ENCODE measurements at regions not wholly inside any gene's neighbourhood (a gene's known extent, or its start where the extent isn't known, plus 50 kb on each side); places are given as distances from the start of the nearest gene placed in this dataset.

DNA sequence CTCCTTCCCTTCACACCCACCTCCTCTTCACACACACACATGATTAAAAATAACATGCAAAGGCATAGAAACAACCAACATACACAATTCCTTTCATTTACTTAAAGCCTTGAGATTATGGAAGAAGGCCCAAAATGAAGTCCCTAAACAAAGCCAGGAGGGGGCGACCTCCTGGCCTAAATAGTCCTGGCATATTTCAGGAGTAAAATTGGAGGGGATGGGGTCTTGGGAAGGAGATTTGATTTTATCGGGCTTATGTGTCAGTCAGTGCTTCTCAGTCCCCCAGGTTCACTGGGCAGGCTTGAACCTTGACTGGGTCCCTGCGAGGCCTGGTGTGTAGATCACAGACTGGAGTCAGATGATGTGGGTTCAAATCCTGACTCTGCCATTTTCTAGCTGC is 266.4 kb downstream of the SAMD5 start:
- DNase-seq (ENCODE audit: low spot score in 2 of 2), result no peak
- Histone ChIP-seq H3K4me3 (no peak overlapping the region), H3K4me1 (no peaks in the 10 kb centered on the region), H3K27ac (no peak overlapping the region), H3K36me3 (no peaks in the 10 kb centered on the region), H3K27me3 (no peaks in the 10 kb centered on the region), H3K9me3 (no peaks in the 10 kb centered on the region)
- no peak for TF ChIP-seq POLR2A (IDR thresholded peaks at IDR 0.05)
- no peak for TF ChIP-seq CTCF (IDR thresholded peaks at IDR 0.05)
- no peak for TF ChIP-seq EP300 (IDR thresholded peaks at IDR 0.05)
- 74 to 77% methylated on average over 3 of the region's 3 CpGs for WGBS, 2 donors

- H3K27me3 ChIP-seq, result no peaks in the 10 kb centered on the region
- no peak for TF ChIP-seq CTCF (IDR thresholded peaks at IDR 0.05)
- no peak for TF ChIP-seq EP300 (IDR thresholded peaks at IDR 0.05)
- no peak for TF ChIP-seq POLR2A (IDR thresholded peaks at IDR 0.05)
- H3K27ac ChIP-seq, result no peak overlapping the region
- WGBS, 2 donors, result 54 to 60% methylated on average over 4 of the region's 4 CpGs
- no peaks in the 10 kb centered on the region for H3K9me3 ChIP-seq
- DNase-seq (ENCODE audit: low spot score in 2 of 2), result no peak
- H3K36me3 ChIP-seq, result no peaks in the 10 kb centered on the region
- no peak overlapping the region for H3K4me3 ChIP-seq
- H3K4me1 ChIP-seq, result no peaks in the 10 kb centered on the region
Observed at GRCh38 chr6:147776631-147777213, 268.2 kb downstream of the SAMD5 start.

DNA sequence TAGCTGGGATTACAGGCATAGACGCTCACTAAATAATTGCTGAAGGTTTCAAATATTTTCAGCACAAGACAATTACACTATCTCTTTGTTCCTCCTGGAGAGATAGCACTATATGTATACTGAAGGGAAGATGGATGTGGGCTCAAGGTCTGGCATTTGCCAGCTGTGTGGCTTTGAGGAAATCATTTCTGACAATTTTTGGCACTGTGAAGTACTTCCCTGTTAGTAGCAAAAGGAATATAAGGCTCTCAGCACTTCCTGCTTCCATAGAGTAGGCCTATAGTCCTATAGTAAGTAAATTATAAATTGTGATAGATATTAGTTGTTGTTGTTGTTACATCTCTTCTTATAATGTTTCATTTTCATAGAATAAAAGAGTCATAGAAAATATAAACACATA is 271.1 kb downstream of the SAMD5 start:
- H3K27me3 ChIP-seq, result no peaks in the 10 kb centered on the region
- DNase-seq (ENCODE audit: low spot score in 2 of 2), result no peak
- no peaks in the 10 kb centered on the region for H3K36me3 ChIP-seq
- no peak overlapping the region for H3K27ac ChIP-seq
- H3K9me3 ChIP-seq, result no peaks in the 10 kb centered on the region
- TF ChIP-seq CTCF (IDR thresholded peaks at IDR 0.05) (no peak), POLR2A (IDR thresholded peaks at IDR 0.05) (no peak), EP300 (IDR thresholded peaks at IDR 0.05) (no peak)
- WGBS, 2 donors, result 54 to 56% methylated on average over 1 of the region's 1 CpG
- H3K4me3 ChIP-seq, result no peak overlapping the region
- no peaks in the 10 kb centered on the region for H3K4me1 ChIP-seq

- no peak for TF ChIP-seq CTCF (IDR thresholded peaks at IDR 0.05)
- no peak for TF ChIP-seq EP300 (IDR thresholded peaks at IDR 0.05)
- no peak for TF ChIP-seq POLR2A (IDR thresholded peaks at IDR 0.05)
- no peaks in the 10 kb centered on the region for H3K4me1 ChIP-seq
- WGBS, 2 donors, result 52 to 62% methylated on average over 3 of the region's 3 CpGs
Observed at GRCh38 chr6:147782302-147782701, 273.8 kb downstream of the SAMD5 start.

GRCh38 chr6:147784371-147784770 is 275.9 kb downstream of the SAMD5 start:
- no peak for DNase-seq (ENCODE audit: low spot score in 2 of 2)
- Histone ChIP-seq H3K36me3 (no peaks in the 10 kb centered on the region), H3K4me1 (no peaks in the 10 kb centered on the region), H3K27ac (no peak overlapping the region), H3K9me3 (no peaks in the 10 kb centered on the region), H3K4me3 (no peak overlapping the region), H3K27me3 (no peaks in the 10 kb centered on the region)
- TF ChIP-seq EP300 (IDR thresholded peaks at IDR 0.05) (no peak), POLR2A (IDR thresholded peaks at IDR 0.05) (no peak), CTCF (IDR thresholded peaks at IDR 0.05) (no peak)
- 92 to 94% methylated on average over 2 of the region's 2 CpGs for WGBS, 2 donors

More at GRCh38 chr6:147782302-147782701, 273.8 kb downstream of the SAMD5 start:
- DNase-seq (ENCODE audit: low spot score in 2 of 2), result no peak
- no peaks in the 10 kb centered on the region for H3K9me3 ChIP-seq
- no peak overlapping the region for H3K27ac ChIP-seq
- no peaks in the 10 kb centered on the region for H3K27me3 ChIP-seq
- no peak overlapping the region for H3K4me3 ChIP-seq
- no peaks in the 10 kb centered on the region for H3K36me3 ChIP-seq

All from tibial nerve (tissue), 4 donors.